ENCODE measurements at regions not wholly inside any gene's neighbourhood (a gene's known extent, or its start where the extent isn't known, plus 50 kb on each side); places are given as distances from the start of the nearest gene placed in this dataset.
"Not testable (repeated sequence)": the region's sequence is repeated elsewhere in the genome, so short reads cannot be mapped to it uniquely, and the experiment has no call there.

- no peak overlapping the region for H3K4me3 ChIP-seq (ENCODE audit: low read depth, low read length)
- no peak for DNase-seq (ENCODE audit: low read depth)
- no peak for TF ChIP-seq CTCF (IDR thresholded peaks at IDR 0.05; ENCODE audit: control insufficient read depth, extremely low read depth, insufficient read depth)
These were observed 63.3 kb downstream of the POU4F1 start for GRCh38 chr13:78540058-78540457.

- DNase-seq (ENCODE audit: low read depth); H3K4me3 ChIP-seq (ENCODE audit: low read depth, low read length): not testable (repeated sequence)
These were observed 77.3 kb downstream of the POU4F1 start for GRCh38 chr13:78526044-78526443.

GRCh38 chr13:78524936-78525335 lies 78.4 kb downstream of the POU4F1 start:
- no peak overlapping the region for H3K4me3 ChIP-seq (ENCODE audit: low read depth, low read length)
- no peak for DNase-seq (ENCODE audit: low read depth)
- no peak for TF ChIP-seq CTCF (IDR thresholded peaks at IDR 0.05; ENCODE audit: control insufficient read depth, extremely low read depth, insufficient read depth)

GRCh38 chr13:78521091-78521490 lies 82.3 kb downstream of the POU4F1 start:
- no peak overlapping the region for H3K4me3 ChIP-seq (ENCODE audit: low read depth, low read length)
- DNase-seq (ENCODE audit: low read depth) = no peak
- TF ChIP-seq CTCF (IDR thresholded peaks at IDR 0.05; ENCODE audit: control insufficient read depth, extremely low read depth, insufficient read depth) = no peak

GRCh38 chr13:78520425-78520824 lies 82.9 kb downstream of the POU4F1 start:
- DNase-seq (ENCODE audit: low read depth) = no peak
- TF ChIP-seq CTCF (IDR thresholded peaks at IDR 0.05; ENCODE audit: control insufficient read depth, extremely low read depth, insufficient read depth) = no peak
- H3K4me3 ChIP-seq (ENCODE audit: low read depth, low read length) = no peak overlapping the region

- DNase-seq (ENCODE audit: low read depth); H3K4me3 ChIP-seq (ENCODE audit: low read depth, low read length): not testable (repeated sequence)
These were observed 84.9 kb downstream of the POU4F1 start for GRCh38 chr13:78518482-78518881.

GRCh38 chr13:78499802-78500201 lies 103.5 kb downstream of the POU4F1 start:
- TF ChIP-seq CTCF (IDR thresholded peaks at IDR 0.05; ENCODE audit: control insufficient read depth, extremely low read depth, insufficient read depth) = no peak
- no peak overlapping the region for H3K4me3 ChIP-seq (ENCODE audit: low read depth, low read length)
- no peak for DNase-seq (ENCODE audit: low read depth)

GRCh38 chr13:78497702-78498355 lies 105.5 kb downstream of the POU4F1 start:
- no peak for DNase-seq (ENCODE audit: low read depth)
- no peak overlapping the region for H3K4me3 ChIP-seq (ENCODE audit: low read depth, low read length)
- TF ChIP-seq CTCF (IDR thresholded peaks at IDR 0.05; ENCODE audit: control insufficient read depth, extremely low read depth, insufficient read depth) = no peak

Measured in LNCaP clone FGC (cell line).